ENCODE measurements at regions not wholly inside any gene's neighbourhood (a gene's known extent, or its start where the extent isn't known, plus 50 kb on each side); places are given as distances from the start of the nearest gene placed in this dataset.
A peak's percentile ranks its signal among the peaks of the same experiment; 100 is the strongest.

GRCh38 chr9:103625161-103625804, 468.8 kb upstream of the SMC2 start:
- H3K4me1 ChIP-seq (ENCODE audit: control insufficient read depth in 5 of 5, insufficient read depth in 5 of 5, low read length in 5 of 5) = no peaks in the 10 kb centered on the region
- H3K9me3 ChIP-seq (ENCODE audit: control insufficient read depth in 5 of 5, low read length in 5 of 5) = no peaks in the 10 kb centered on the region
- no peaks in the 10 kb centered on the region for H3K27me3 ChIP-seq (ENCODE audit: control insufficient read depth in 5 of 5, insufficient read depth in 4 of 5, low read length in 5 of 5)

GRCh38 chr9:103627731-103628130, 466.4 kb upstream of the SMC2 start:
- Histone ChIP-seq H3K4me1 (ENCODE audit: control insufficient read depth in 5 of 5, insufficient read depth in 5 of 5, low read length in 5 of 5) (no peaks in the 10 kb centered on the region), H3K4me3 (ENCODE audit: low read depth in 1 of 5, low read length in 5 of 5) (no peak overlapping the region), H3K9me3 (ENCODE audit: control insufficient read depth in 5 of 5, low read length in 5 of 5) (no peaks in the 10 kb centered on the region), H3K36me3 (ENCODE audit: control insufficient read depth in 5 of 5, insufficient read depth in 5 of 5, low read length in 5 of 5) (no peaks in the 10 kb centered on the region), H3K27me3 (ENCODE audit: control insufficient read depth in 5 of 5, insufficient read depth in 4 of 5, low read length in 5 of 5) (no peaks in the 10 kb centered on the region), H3K27ac (ENCODE audit: low read depth, low read length) (no peak overlapping the region), H3K9ac (ENCODE audit: low read length in 5 of 5) (no peak overlapping the region)

More at GRCh38 chr9:103625161-103625804, 468.8 kb upstream of the SMC2 start:
- H3K4me3 ChIP-seq (ENCODE audit: low read depth in 1 of 5, low read length in 5 of 5) = no peak overlapping the region
- H3K9ac ChIP-seq (ENCODE audit: low read length in 5 of 5) = no peak overlapping the region
- no peak overlapping the region for H3K27ac ChIP-seq (ENCODE audit: low read depth, low read length)
- H3K36me3 ChIP-seq (ENCODE audit: control insufficient read depth in 5 of 5, insufficient read depth in 5 of 5, low read length in 5 of 5) = no peaks in the 10 kb centered on the region

- no peak overlapping the region for H3K4me3 ChIP-seq (ENCODE audit: low read depth in 1 of 5, low read length in 5 of 5)
- no peaks in the 10 kb centered on the region for H3K27me3 ChIP-seq (ENCODE audit: control insufficient read depth in 5 of 5, insufficient read depth in 4 of 5, low read length in 5 of 5)
- no peaks in the 10 kb centered on the region for H3K9me3 ChIP-seq (ENCODE audit: control insufficient read depth in 5 of 5, low read length in 5 of 5)
- no peaks in the 10 kb centered on the region for H3K4me1 ChIP-seq (ENCODE audit: control insufficient read depth in 5 of 5, insufficient read depth in 5 of 5, low read length in 5 of 5)
- no peaks in the 10 kb centered on the region for H3K36me3 ChIP-seq (ENCODE audit: control insufficient read depth in 5 of 5, insufficient read depth in 5 of 5, low read length in 5 of 5)
- no peak overlapping the region for H3K27ac ChIP-seq (ENCODE audit: low read depth, low read length)
- H3K9ac ChIP-seq (ENCODE audit: low read length in 5 of 5) = no peak overlapping the region
These were observed 445.0 kb upstream of the SMC2 start for GRCh38 chr9:103649086-103649485.

- Histone ChIP-seq H3K4me3 (ENCODE audit: low read depth in 1 of 5, low read length in 5 of 5) (peak overlapping the region in 1 of 5 donors; percentile 37), H3K9me3 (ENCODE audit: control insufficient read depth in 5 of 5, low read length in 5 of 5) (peaks cover 0 to 14% (median 4%) of the 10 kb centered on the region in 5 donors), H3K27ac (ENCODE audit: low read depth, low read length) (no peak overlapping the region), H3K9ac (ENCODE audit: low read length in 5 of 5) (no peak overlapping the region), H3K4me1 (ENCODE audit: control insufficient read depth in 5 of 5, insufficient read depth in 5 of 5, low read length in 5 of 5) (no peaks in the 10 kb centered on the region), H3K27me3 (ENCODE audit: control insufficient read depth in 5 of 5, insufficient read depth in 4 of 5, low read length in 5 of 5) (no peaks in the 10 kb centered on the region), H3K36me3 (ENCODE audit: control insufficient read depth in 5 of 5, insufficient read depth in 5 of 5, low read length in 5 of 5) (no peaks in the 10 kb centered on the region)
These were observed 436.0 kb upstream of the SMC2 start for GRCh38 chr9:103658156-103658555.

GRCh38 chr9:103660830-103661229, 433.3 kb upstream of the SMC2 start:
- no peak overlapping the region for H3K4me3 ChIP-seq (ENCODE audit: low read depth in 1 of 5, low read length in 5 of 5)
- H3K27ac ChIP-seq (ENCODE audit: low read depth, low read length) = no peak overlapping the region
- H3K27me3 ChIP-seq (ENCODE audit: control insufficient read depth in 5 of 5, insufficient read depth in 4 of 5, low read length in 5 of 5) = no peaks in the 10 kb centered on the region
- H3K9me3 ChIP-seq (ENCODE audit: control insufficient read depth in 5 of 5, low read length in 5 of 5) = peaks cover 0 to 14% (median 4%) of the 10 kb centered on the region in 5 donors
- H3K9ac ChIP-seq (ENCODE audit: low read length in 5 of 5) = no peak overlapping the region
- no peaks in the 10 kb centered on the region for H3K36me3 ChIP-seq (ENCODE audit: control insufficient read depth in 5 of 5, insufficient read depth in 5 of 5, low read length in 5 of 5)
- H3K4me1 ChIP-seq (ENCODE audit: control insufficient read depth in 5 of 5, insufficient read depth in 5 of 5, low read length in 5 of 5) = no peaks in the 10 kb centered on the region

- Histone ChIP-seq H3K9me3 (ENCODE audit: control insufficient read depth in 5 of 5, low read length in 5 of 5) (peaks cover 0 to 14% (median 4%) of the 10 kb centered on the region in 5 donors), H3K27ac (ENCODE audit: low read depth, low read length) (no peak overlapping the region), H3K4me1 (ENCODE audit: control insufficient read depth in 5 of 5, insufficient read depth in 5 of 5, low read length in 5 of 5) (no peaks in the 10 kb centered on the region), H3K4me3 (ENCODE audit: low read depth in 1 of 5, low read length in 5 of 5) (no peak overlapping the region), H3K36me3 (ENCODE audit: control insufficient read depth in 5 of 5, insufficient read depth in 5 of 5, low read length in 5 of 5) (no peaks in the 10 kb centered on the region), H3K9ac (ENCODE audit: low read length in 5 of 5) (no peak overlapping the region), H3K27me3 (ENCODE audit: control insufficient read depth in 5 of 5, insufficient read depth in 4 of 5, low read length in 5 of 5) (no peaks in the 10 kb centered on the region)
These were observed 432.4 kb upstream of the SMC2 start for GRCh38 chr9:103661663-103662062.

- no peak overlapping the region for H3K4me3 ChIP-seq (ENCODE audit: low read depth in 1 of 5, low read length in 5 of 5)
- no peaks in the 10 kb centered on the region for H3K9me3 ChIP-seq (ENCODE audit: control insufficient read depth in 5 of 5, low read length in 5 of 5)
- H3K4me1 ChIP-seq (ENCODE audit: control insufficient read depth in 5 of 5, insufficient read depth in 5 of 5, low read length in 5 of 5) = no peaks in the 10 kb centered on the region
- H3K27ac ChIP-seq (ENCODE audit: low read depth, low read length) = no peak overlapping the region
- H3K36me3 ChIP-seq (ENCODE audit: control insufficient read depth in 5 of 5, insufficient read depth in 5 of 5, low read length in 5 of 5) = no peaks in the 10 kb centered on the region
- H3K27me3 ChIP-seq (ENCODE audit: control insufficient read depth in 5 of 5, insufficient read depth in 4 of 5, low read length in 5 of 5) = no peaks in the 10 kb centered on the region
- no peak overlapping the region for H3K9ac ChIP-seq (ENCODE audit: low read length in 5 of 5)
These were observed 424.8 kb upstream of the SMC2 start for GRCh38 chr9:103669296-103669695.

- Histone ChIP-seq H3K27me3 (ENCODE audit: control insufficient read depth in 5 of 5, insufficient read depth in 4 of 5, low read length in 5 of 5) (no peaks in the 10 kb centered on the region), H3K9ac (ENCODE audit: low read length in 5 of 5) (no peak overlapping the region), H3K4me1 (ENCODE audit: control insufficient read depth in 5 of 5, insufficient read depth in 5 of 5, low read length in 5 of 5) (no peaks in the 10 kb centered on the region), H3K27ac (ENCODE audit: low read depth, low read length) (no peak overlapping the region), H3K4me3 (ENCODE audit: low read depth in 1 of 5, low read length in 5 of 5) (no peak overlapping the region), H3K9me3 (ENCODE audit: control insufficient read depth in 5 of 5, low read length in 5 of 5) (no peaks in the 10 kb centered on the region), H3K36me3 (ENCODE audit: control insufficient read depth in 5 of 5, insufficient read depth in 5 of 5, low read length in 5 of 5) (no peaks in the 10 kb centered on the region)
These were observed 419.8 kb upstream of the SMC2 start for GRCh38 chr9:103674271-103674670.

- H3K27me3 ChIP-seq (ENCODE audit: control insufficient read depth in 5 of 5, insufficient read depth in 4 of 5, low read length in 5 of 5) = no peaks in the 10 kb centered on the region
- no peak overlapping the region for H3K9ac ChIP-seq (ENCODE audit: low read length in 5 of 5)
- no peak overlapping the region for H3K27ac ChIP-seq (ENCODE audit: low read depth, low read length)
- no peaks in the 10 kb centered on the region for H3K9me3 ChIP-seq (ENCODE audit: control insufficient read depth in 5 of 5, low read length in 5 of 5)
- H3K36me3 ChIP-seq (ENCODE audit: control insufficient read depth in 5 of 5, insufficient read depth in 5 of 5, low read length in 5 of 5) = no peaks in the 10 kb centered on the region
- no peaks in the 10 kb centered on the region for H3K4me1 ChIP-seq (ENCODE audit: control insufficient read depth in 5 of 5, insufficient read depth in 5 of 5, low read length in 5 of 5)
- no peak overlapping the region for H3K4me3 ChIP-seq (ENCODE audit: low read depth in 1 of 5, low read length in 5 of 5)
These were observed 413.5 kb upstream of the SMC2 start for GRCh38 chr9:103680581-103680980.

- Histone ChIP-seq H3K9ac (ENCODE audit: low read length in 5 of 5) (no peak overlapping the region), H3K9me3 (ENCODE audit: control insufficient read depth in 5 of 5, low read length in 5 of 5) (no peaks in the 10 kb centered on the region), H3K27ac (ENCODE audit: low read depth, low read length) (no peak overlapping the region), H3K36me3 (ENCODE audit: control insufficient read depth in 5 of 5, insufficient read depth in 5 of 5, low read length in 5 of 5) (no peaks in the 10 kb centered on the region), H3K4me1 (ENCODE audit: control insufficient read depth in 5 of 5, insufficient read depth in 5 of 5, low read length in 5 of 5) (no peaks in the 10 kb centered on the region), H3K4me3 (ENCODE audit: low read depth in 1 of 5, low read length in 5 of 5) (no peak overlapping the region), H3K27me3 (ENCODE audit: control insufficient read depth in 5 of 5, insufficient read depth in 4 of 5, low read length in 5 of 5) (no peaks in the 10 kb centered on the region)
These were observed 412.7 kb upstream of the SMC2 start for GRCh38 chr9:103681435-103681834.

Measured in subcutaneous abdominal adipose tissue (tissue), 5 donors.